ENCODE measurements at regions not wholly inside any gene's neighbourhood (a gene's known extent, or its start where the extent isn't known, plus 50 kb on each side); places are given as distances from the start of the nearest gene placed in this dataset.

GRCh38 chr17:83151442-83152226, 72.2 kb downstream of the METRNL start:
- TF ChIP-seq USF1 (IDR thresholded peaks at IDR 0.05) (no peak), RAD21 (IDR thresholded peaks at IDR 0.05; ENCODE audit: low read depth) (no peak), MAX (IDR thresholded peaks at IDR 0.05) (no peak), FOXM1 (IDR thresholded peaks at IDR 0.05; ENCODE audit: borderline replicate concordance, low read depth) (no peak), CEBPB (IDR thresholded peaks at IDR 0.05) (no peak), ZBTB7A (IDR thresholded peaks at IDR 0.05; ENCODE audit: low read depth) (no peak), TCF12 (IDR thresholded peaks at IDR 0.05; ENCODE audit: low read depth) (no peak), CREB1 (IDR thresholded peaks at IDR 0.05; ENCODE audit: low read depth) (no peak), EP300 (IDR thresholded peaks at IDR 0.05; ENCODE audit: borderline replicate concordance) (no peak), TEAD4 (IDR thresholded peaks at IDR 0.05) (no peak), NFIC (IDR thresholded peaks at IDR 0.05) (no peak), TAF1 (IDR thresholded peaks at IDR 0.05; ENCODE audit: low read depth) (no peak), EGR1 (IDR thresholded peaks at IDR 0.05) (no peak), YY1 (IDR thresholded peaks at IDR 0.05; ENCODE audit: low read depth) (no peak)
- TF ChIP-seq, protein P1, sequence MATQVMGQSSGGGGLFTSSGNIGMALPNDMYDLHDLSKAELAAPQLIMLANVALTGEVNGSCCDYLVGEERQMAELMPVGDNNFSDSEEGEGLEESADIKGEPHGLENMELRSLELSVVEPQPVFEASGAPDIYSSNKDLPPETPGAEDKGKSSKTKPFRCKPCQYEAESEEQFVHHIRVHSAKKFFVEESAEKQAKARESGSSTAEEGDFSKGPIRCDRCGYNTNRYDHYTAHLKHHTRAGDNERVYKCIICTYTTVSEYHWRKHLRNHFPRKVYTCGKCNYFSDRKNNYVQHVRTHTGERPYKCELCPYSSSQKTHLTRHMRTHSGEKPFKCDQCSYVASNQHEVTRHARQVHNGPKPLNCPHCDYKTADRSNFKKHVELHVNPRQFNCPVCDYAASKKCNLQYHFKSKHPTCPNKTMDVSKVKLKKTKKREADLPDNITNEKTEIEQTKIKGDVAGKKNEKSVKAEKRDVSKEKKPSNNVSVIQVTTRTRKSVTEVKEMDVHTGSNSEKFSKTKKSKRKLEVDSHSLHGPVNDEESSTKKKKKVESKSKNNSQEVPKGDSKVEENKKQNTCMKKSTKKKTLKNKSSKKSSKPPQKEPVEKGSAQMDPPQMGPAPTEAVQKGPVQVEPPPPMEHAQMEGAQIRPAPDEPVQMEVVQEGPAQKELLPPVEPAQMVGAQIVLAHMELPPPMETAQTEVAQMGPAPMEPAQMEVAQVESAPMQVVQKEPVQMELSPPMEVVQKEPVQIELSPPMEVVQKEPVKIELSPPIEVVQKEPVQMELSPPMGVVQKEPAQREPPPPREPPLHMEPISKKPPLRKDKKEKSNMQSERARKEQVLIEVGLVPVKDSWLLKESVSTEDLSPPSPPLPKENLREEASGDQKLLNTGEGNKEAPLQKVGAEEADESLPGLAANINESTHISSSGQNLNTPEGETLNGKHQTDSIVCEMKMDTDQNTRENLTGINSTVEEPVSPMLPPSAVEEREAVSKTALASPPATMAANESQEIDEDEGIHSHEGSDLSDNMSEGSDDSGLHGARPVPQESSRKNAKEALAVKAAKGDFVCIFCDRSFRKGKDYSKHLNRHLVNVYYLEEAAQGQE (IDR thresholded peaks at IDR 0.05; ENCODE audit: low read depth), result no peak

- TF ChIP-seq CREB1 (IDR thresholded peaks at IDR 0.05; ENCODE audit: low read depth), result no peak
- no peak for TF ChIP-seq TEAD4 (IDR thresholded peaks at IDR 0.05)
- no peak for TF ChIP-seq CEBPB (IDR thresholded peaks at IDR 0.05)
- no peak for TF ChIP-seq USF1 (IDR thresholded peaks at IDR 0.05)
- TF ChIP-seq YY1 (IDR thresholded peaks at IDR 0.05; ENCODE audit: low read depth), result no peak
- no peak for TF ChIP-seq EP300 (IDR thresholded peaks at IDR 0.05; ENCODE audit: borderline replicate concordance)
- TF ChIP-seq EGR1 (IDR thresholded peaks at IDR 0.05), result no peak
- TF ChIP-seq ZBTB7A (IDR thresholded peaks at IDR 0.05; ENCODE audit: low read depth), result no peak
- no peak for TF ChIP-seq RAD21 (IDR thresholded peaks at IDR 0.05; ENCODE audit: low read depth)
- no peak for TF ChIP-seq FOXM1 (IDR thresholded peaks at IDR 0.05; ENCODE audit: borderline replicate concordance, low read depth)
- no peak for TF ChIP-seq TAF1 (IDR thresholded peaks at IDR 0.05; ENCODE audit: low read depth)
Measured at GRCh38 chr17:83152227-83152744, 72.9 kb downstream of the METRNL start.

DNA sequence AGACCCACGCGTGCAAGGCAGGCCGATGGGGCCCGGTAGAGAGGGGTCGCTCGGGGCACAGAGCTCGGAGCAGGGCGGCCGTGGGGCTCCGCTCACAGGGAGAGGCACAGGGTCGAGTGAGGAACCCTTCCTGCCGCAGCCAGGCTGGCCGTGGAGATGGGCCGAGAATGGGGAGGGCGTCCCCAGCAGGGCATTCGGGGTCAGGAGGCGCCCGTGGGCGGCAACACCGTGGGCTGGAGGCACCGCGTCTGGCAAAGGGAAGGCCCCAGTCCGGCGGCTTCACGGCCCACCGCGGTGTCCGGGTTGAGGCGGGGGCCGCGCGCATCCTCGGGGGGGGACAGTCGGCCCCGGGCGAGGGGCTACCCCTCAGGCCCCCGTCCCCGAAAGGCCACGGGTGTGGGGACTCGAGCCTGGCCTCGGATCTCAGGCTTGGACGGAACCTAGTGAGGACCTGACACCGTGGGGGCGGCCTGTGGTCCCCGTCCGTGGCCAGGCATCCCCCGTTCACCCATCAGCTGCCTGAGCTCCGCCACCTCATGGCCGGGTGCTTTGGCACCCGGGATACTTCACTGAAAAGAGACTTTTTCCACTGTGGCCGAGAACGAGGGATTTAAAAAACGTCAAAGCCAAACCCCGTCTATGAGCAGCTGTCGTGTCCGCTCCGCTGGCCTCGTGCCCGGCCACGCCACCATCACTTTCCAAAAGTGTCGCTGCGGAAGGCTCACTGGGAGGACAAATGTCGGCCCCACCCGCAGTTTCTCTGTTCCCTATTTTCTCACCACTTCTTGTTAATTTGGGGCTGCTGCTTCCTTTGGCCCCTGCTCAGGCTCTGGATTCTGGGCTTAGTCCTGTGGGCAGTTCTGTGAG, 73.6 kb downstream of the METRNL start:
- TF ChIP-seq CEBPB (IDR thresholded peaks at IDR 0.05) (no peak), RAD21 (IDR thresholded peaks at IDR 0.05; ENCODE audit: low read depth) (no peak), EP300 (IDR thresholded peaks at IDR 0.05; ENCODE audit: borderline replicate concordance) (no peak), TEAD4 (IDR thresholded peaks at IDR 0.05) (no peak), FOXM1 (IDR thresholded peaks at IDR 0.05; ENCODE audit: borderline replicate concordance, low read depth) (no peak), YY1 (IDR thresholded peaks at IDR 0.05; ENCODE audit: low read depth) (no peak), USF1 (IDR thresholded peaks at IDR 0.05) (no peak), ZBTB7A (IDR thresholded peaks at IDR 0.05; ENCODE audit: low read depth) (no peak), MAX (IDR thresholded peaks at IDR 0.05) (no peak)

- TF ChIP-seq TCF12 (IDR thresholded peaks at IDR 0.05; ENCODE audit: low read depth), result no peak
Measured at GRCh38 chr17:83153681-83154310, 74.4 kb downstream of the METRNL start.

- TF ChIP-seq TEAD4 (IDR thresholded peaks at IDR 0.05), result no peak
- no peak for TF ChIP-seq RAD21 (IDR thresholded peaks at IDR 0.05; ENCODE audit: low read depth)
Measured at GRCh38 chr17:83154311-83155127, 75.1 kb downstream of the METRNL start.
